Naive thymus-derived CD4-positive, alpha-beta T cell (primary cell): ENCODE measurements at regions not wholly inside any gene's neighbourhood (a gene's known extent, or its start where the extent isn't known, plus 50 kb on each side); places are given as distances from the start of the nearest gene placed in this dataset.

Experiments
- ATAC-seq: fragments of 150-1000 bp; cut with Tn5 transposase; 2 replicates; pipeline ENCODE4 v1.10.0; 2021; ENCODE audit warnings: mild to moderate bottlenecking, moderate library complexity
- CTCF ChIA-PET: fragments of 350-600 bp; sonication (Branson Sonifier 250); formaldehyde crosslinking; loops from one replicate; lab custom pipeline; 2021; ENCODE audit warnings: antibody characterized with exemption; lab: Charles Lee
- POLR2A ChIA-PET: fragments of 350-600 bp; sonication (Branson Sonifier 250); formaldehyde crosslinking; loops from one replicate; lab custom pipeline; 2021; ENCODE audit warnings: antibody characterized with exemption, inconsistent platforms; lab: Charles Lee
- DNase-seq, 9 donors: peaks; one replicate each; pipeline versions ENCODE4 v3.0.0 to v3.0.0-alpha.2; 2020 to 2022; ENCODE audit warnings: mixed read lengths in 1 of 9
- H3K27ac ChIP-seq: one replicate; pipeline ENCODE4 v1.7.0; 2013; ENCODE audit warnings: mild to moderate bottlenecking, low read depth, low read length, moderate library complexity
- H3K27me3 ChIP-seq, 2 donors: one replicate each; pipeline ENCODE4 v1.7.0; 2013; ENCODE audit warnings: low read length in 2 of 2, mild to moderate bottlenecking in 2 of 2, moderate library complexity in 2 of 2; ENCODE audit not compliant: control insufficient read depth in 2 of 2, insufficient read depth in 2 of 2
- H3K36me3 ChIP-seq, 3 experiments: 1 replicate in 2 of 3; 2 replicates in 1 of 3; pipeline ENCODE4 v1.7.0; 2013; ENCODE audit warnings: low read length in 3 of 3, mild to moderate bottlenecking in 3 of 3, moderate library complexity in 1 of 3; ENCODE audit not compliant: insufficient read depth in 3 of 3, control insufficient read depth in 2 of 3
- H3K4me1 ChIP-seq, 2 donors: one replicate each; pipeline ENCODE4 v1.7.0; 2013; ENCODE audit warnings: low read length in 2 of 2, mild to moderate bottlenecking in 2 of 2, moderate library complexity in 1 of 2; ENCODE audit not compliant: control insufficient read depth in 2 of 2, insufficient read depth in 2 of 2
- H3K4me3 ChIP-seq: 2 replicates; pipeline ENCODE4 v1.7.0; 2013; ENCODE audit warnings: mild to moderate bottlenecking, low read length
- H3K9me3 ChIP-seq, 3 experiments: 1 replicate in 2 of 3; 2 replicates in 1 of 3; pipeline ENCODE4 v1.7.0; 2013; ENCODE audit warnings: low read length in 3 of 3; ENCODE audit not compliant: control insufficient read depth in 2 of 3
- H3K27ac Mint-ChIP-seq, 9 donors: one replicate each; pipeline ENCODE4 v1.8.0; 2020 to 2022; ENCODE audit warnings: mixed read lengths in 9 of 9, mild to moderate bottlenecking in 8 of 9, moderate library complexity in 5 of 9, inconsistent platforms in 2 of 9
- H3K27me3 Mint-ChIP-seq, 5 donors: one replicate each; pipeline ENCODE4 v1.8.0; 2021 to 2022; ENCODE audit warnings: mixed read lengths in 5 of 5, mild to moderate bottlenecking in 1 of 5
- H3K36me3 Mint-ChIP-seq, 5 donors: one replicate each; pipeline ENCODE4 v1.8.0; 2020 to 2022; ENCODE audit warnings: mixed read lengths in 5 of 5, mild to moderate bottlenecking in 3 of 5, inconsistent platforms in 1 of 5
- H3K4me1 Mint-ChIP-seq, 7 donors: one replicate each; pipeline ENCODE4 v1.8.0; 2020 to 2022; ENCODE audit warnings: mixed read lengths in 7 of 7, mild to moderate bottlenecking in 3 of 7, inconsistent platforms in 1 of 7
- H3K4me3 Mint-ChIP-seq, 10 donors: one replicate each; pipeline ENCODE4 v1.8.0; 2020 to 2022; ENCODE audit warnings: mild to moderate bottlenecking in 10 of 10, mixed read lengths in 10 of 10, moderate library complexity in 6 of 10, inconsistent platforms in 2 of 10
- H3K9me3 Mint-ChIP-seq, 11 donors: one replicate each; pipeline ENCODE4 v1.8.0; 2020 to 2022; ENCODE audit warnings: mixed read lengths in 11 of 11, mild to moderate bottlenecking in 4 of 11, inconsistent platforms in 1 of 11, moderate library complexity in 1 of 11
- intact Hi-C, 2 donors: fragments of 100-400 bp; cut with micrococcal nuclease; formaldehyde crosslinking; loops; one replicate each; pipeline ENCODE4 v1.15.1; 2023

GRCh38 chr5:133820507-133820906 is 147.9 kb downstream of the C5orf15 start:
- peaks cover 7 to 23% (median 8%) of the 10 kb centered on the region in 5 donors for H3K27me3 Mint-ChIP-seq

GRCh38 chr5:133819977-133820471 is 148.4 kb downstream of the C5orf15 start:
- H3K4me3 Mint-ChIP-seq: no peak overlapping the region
- Histone ChIP-seq H3K27me3 (no peaks in the 10 kb centered on the region), H3K4me3 (no peak overlapping the region), H3K4me1 (peaks cover 3 to 10% of the 10 kb centered on the region in 2 donors), H3K27ac (no peak overlapping the region), H3K36me3 (no peaks in the 10 kb centered on the region), H3K9me3 (no peaks in the 10 kb centered on the region)
- intact Hi-C loops: no loop called here
- peaks cover 7 to 23% (median 10%) of the 10 kb centered on the region in 5 donors for H3K27me3 Mint-ChIP-seq
- ChIA-PET CTCF (no interaction called here), POLR2A (no interaction called here)
- no peaks in the 10 kb centered on the region for H3K36me3 Mint-ChIP-seq
- no peaks in the 10 kb centered on the region for H3K9me3 Mint-ChIP-seq
- peaks cover 7 to 30% (median 16%) of the 10 kb centered on the region in 7 donors for H3K4me1 Mint-ChIP-seq
- ATAC-seq (no peak), DNase-seq (no peak)
- no peak overlapping the region for H3K27ac Mint-ChIP-seq

More at GRCh38 chr5:133820507-133820906, 147.9 kb downstream of the C5orf15 start:
- Histone ChIP-seq H3K4me1 (peaks cover 8 to 15% of the 10 kb centered on the region in 2 donors), H3K4me3 (no peak overlapping the region), H3K27me3 (no peaks in the 10 kb centered on the region), H3K27ac (no peak overlapping the region), H3K36me3 (no peaks in the 10 kb centered on the region), H3K9me3 (no peaks in the 10 kb centered on the region)
- POLR2A ChIA-PET: no interaction called here
- DNase-seq (no peak), ATAC-seq (no peak)
- Mint-ChIP-seq H3K27ac (no peak overlapping the region), H3K4me1 (peaks cover 10 to 35% (median 20%) of the 10 kb centered on the region in 7 donors), H3K9me3 (no peaks in the 10 kb centered on the region), H3K36me3 (no peaks in the 10 kb centered on the region), H3K4me3 (no peak overlapping the region)
- CTCF ChIA-PET: no interaction called here
- intact Hi-C loops: no loop called here

GRCh38 chr5:133818869-133819600 is 149.4 kb downstream of the C5orf15 start:
- H3K27ac Mint-ChIP-seq: no peak overlapping the region
- intact Hi-C loops: no loop called here
- no peaks in the 10 kb centered on the region for H3K36me3 Mint-ChIP-seq
- H3K27me3 ChIP-seq: no peaks in the 10 kb centered on the region
- H3K4me1 ChIP-seq: peaks cover 0 to under 1% of the 10 kb centered on the region in 2 donors
- H3K4me1 Mint-ChIP-seq: peaks cover 3 to 20% (median 6%) of the 10 kb centered on the region in 7 donors
- ATAC-seq (no peak), DNase-seq (no peak)
- POLR2A ChIA-PET: no interaction called here
- H3K27me3 Mint-ChIP-seq: peaks cover 11 to 28% (median 13%) of the 10 kb centered on the region in 5 donors
- H3K36me3 ChIP-seq: no peaks in the 10 kb centered on the region
- H3K4me3 Mint-ChIP-seq: no peak overlapping the region
- CTCF ChIA-PET: interaction anchor here (0.6 kb wide), 1 partner anchor 249 kb away, joined by 3 read pairs; no protein-coding TSS in a partner anchor
- H3K9me3 Mint-ChIP-seq: no peaks in the 10 kb centered on the region
- no peak overlapping the region for H3K27ac ChIP-seq
- H3K9me3 ChIP-seq: no peaks in the 10 kb centered on the region
- no peak overlapping the region for H3K4me3 ChIP-seq

- Histone ChIP-seq H3K9me3 (no peaks in the 10 kb centered on the region), H3K4me3 (no peak overlapping the region), H3K4me1 (no peaks in the 10 kb centered on the region), H3K27ac (no peak overlapping the region), H3K27me3 (no peaks in the 10 kb centered on the region), H3K36me3 (no peaks in the 10 kb centered on the region)
- Mint-ChIP-seq H3K4me3 (no peak overlapping the region), H3K27ac (no peak overlapping the region), H3K4me1 (peaks cover 3 to 16% (median 4%) of the 10 kb centered on the region in 7 donors), H3K9me3 (no peaks in the 10 kb centered on the region), H3K27me3 (peaks cover 17 to 30% (median 19%) of the 10 kb centered on the region in 5 donors), H3K36me3 (no peaks in the 10 kb centered on the region)
- no peak for DNase-seq
- no peak for ATAC-seq
- ChIA-PET POLR2A (no interaction called here), CTCF (no interaction called here)
- intact Hi-C loops: no loop called here
These were observed 150.4 kb downstream of the C5orf15 start for GRCh38 chr5:133818031-133818431.

- no peak overlapping the region for H3K4me3 Mint-ChIP-seq
- intact Hi-C loops: no loop called here
- peaks cover 0 to 1% (median 0%) of the 10 kb centered on the region in 11 donors for H3K9me3 Mint-ChIP-seq
- DNase-seq (no peak), ATAC-seq (no peak)
- no peaks in the 10 kb centered on the region for H3K27me3 ChIP-seq
- no peak overlapping the region for H3K4me3 ChIP-seq
- no peak overlapping the region for H3K27ac ChIP-seq
- CTCF ChIA-PET: no interaction called here
- H3K36me3 Mint-ChIP-seq: no peaks in the 10 kb centered on the region
- H3K4me1 ChIP-seq: no peaks in the 10 kb centered on the region
- peaks cover 0 to 10% (median 4%) of the 10 kb centered on the region in 7 donors for H3K4me1 Mint-ChIP-seq
- no peaks in the 10 kb centered on the region for H3K36me3 ChIP-seq
- peaks cover 17 to 27% (median 20%) of the 10 kb centered on the region in 5 donors for H3K27me3 Mint-ChIP-seq
- no peak overlapping the region for H3K27ac Mint-ChIP-seq
- no peaks in the 10 kb centered on the region for H3K9me3 ChIP-seq
- POLR2A ChIA-PET: no interaction called here
These were observed 151.0 kb downstream of the C5orf15 start for GRCh38 chr5:133817456-133817855.

- Mint-ChIP-seq H3K4me3 (no peak overlapping the region), H3K36me3 (no peaks in the 10 kb centered on the region), H3K4me1 (peaks cover 0 to 6% (median 0%) of the 10 kb centered on the region in 7 donors), H3K9me3 (peaks cover 0 to 2% (median 0%) of the 10 kb centered on the region in 11 donors), H3K27ac (no peak overlapping the region), H3K27me3 (peaks cover 17 to 30% (median 26%) of the 10 kb centered on the region in 5 donors)
- H3K4me3 ChIP-seq: no peak overlapping the region
- no peaks in the 10 kb centered on the region for H3K36me3 ChIP-seq
- ATAC-seq: no peak
- no peaks in the 10 kb centered on the region for H3K4me1 ChIP-seq
- H3K27me3 ChIP-seq: no peaks in the 10 kb centered on the region
- no peaks in the 10 kb centered on the region for H3K9me3 ChIP-seq
- ChIA-PET POLR2A (no interaction called here), CTCF (no interaction called here)
- H3K27ac ChIP-seq: no peak overlapping the region
- intact Hi-C loops: no loop called here
- DNase-seq: no peak
These were observed 151.6 kb downstream of the C5orf15 start for GRCh38 chr5:133816791-133817190.
